CD4-positive, alpha-beta memory T cell (primary cell): ENCODE measurements at regions not wholly inside any gene's neighbourhood (a gene's known extent, or its start where the extent isn't known, plus 50 kb on each side); places are given as distances from the start of the nearest gene placed in this dataset.
A peak's percentile ranks its signal among the peaks of the same experiment; 100 is the strongest.

Experiments used
- CTCF ChIA-PET: fragments of 350-600 bp; sonication (Branson Sonifier 250); formaldehyde crosslinking; loops from one replicate; lab custom pipeline; 2021; ENCODE audit warnings: inconsistent platforms; ENCODE audit not compliant: partially characterized antibody; lab: Charles Lee
- POLR2A ChIA-PET: fragments of 350-600 bp; sonication (Branson Sonifier 250); formaldehyde crosslinking; loops from one replicate; lab custom pipeline; 2021; ENCODE audit not compliant: partially characterized antibody; lab: Charles Lee
- DNase-seq, 5 donors: peaks; one replicate each; pipeline versions ENCODE4 v3.0.0 to v3.0.0-alpha.2; 2020 to 2022; ENCODE audit warnings: mixed read lengths in 1 of 5
- H3K27ac ChIP-seq: one replicate; pipeline ENCODE4 v1.7.0; 2013; ENCODE audit warnings: low read depth, low read length
- H3K27me3 ChIP-seq: 2 replicates; pipeline ENCODE4 v1.7.0; 2013; ENCODE audit warnings: mild to moderate bottlenecking, low read length, moderate library complexity; ENCODE audit not compliant: insufficient read depth
- H3K36me3 ChIP-seq: 2 replicates; pipeline ENCODE4 v1.7.0; 2013; ENCODE audit warnings: mild to moderate bottlenecking, low read length, moderate library complexity; ENCODE audit not compliant: insufficient read depth
- H3K4me1 ChIP-seq: 2 replicates; pipeline ENCODE4 v1.7.0; 2013; ENCODE audit warnings: mild to moderate bottlenecking, low read length, moderate library complexity; ENCODE audit not compliant: insufficient read depth
- H3K4me3 ChIP-seq, 2 donors: one replicate each; pipeline ENCODE4 v1.7.0; 2013; ENCODE audit warnings: low read length in 2 of 2, mild to moderate bottlenecking in 1 of 2
- H3K9me3 ChIP-seq, 2 donors: one replicate each; pipeline ENCODE4 v1.7.0; 2013; ENCODE audit warnings: low read length in 2 of 2, control low read depth in 1 of 2; ENCODE audit not compliant: control insufficient read depth in 1 of 2
- H3K27ac Mint-ChIP-seq, 7 donors: one replicate each; pipeline ENCODE4 v1.8.0; 2020 to 2021; ENCODE audit warnings: mixed read lengths in 7 of 7, mild to moderate bottlenecking in 6 of 7, inconsistent platforms in 3 of 7, moderate library complexity in 3 of 7
- H3K27me3 Mint-ChIP-seq, 2 donors: one replicate each; pipeline ENCODE4 v1.8.0; 2020 to 2021; ENCODE audit warnings: mixed read lengths in 2 of 2
- H3K36me3 Mint-ChIP-seq, 2 donors: one replicate each; pipeline ENCODE4 v1.8.0; 2020 to 2021; ENCODE audit warnings: mixed read lengths in 2 of 2, inconsistent platforms in 1 of 2, mild to moderate bottlenecking in 1 of 2
- H3K4me1 Mint-ChIP-seq, 4 donors: one replicate each; pipeline ENCODE4 v1.8.0; 2020 to 2021; ENCODE audit warnings: mixed read lengths in 4 of 4, mild to moderate bottlenecking in 1 of 4
- H3K4me3 Mint-ChIP-seq, 8 donors: one replicate each; pipeline ENCODE4 v1.8.0; 2020 to 2021; ENCODE audit warnings: mixed read lengths in 8 of 8, mild to moderate bottlenecking in 7 of 8, moderate library complexity in 6 of 8, inconsistent platforms in 3 of 8
- H3K9me3 Mint-ChIP-seq, 8 donors: one replicate each; pipeline ENCODE4 v1.8.0; 2020 to 2021; ENCODE audit warnings: mixed read lengths in 8 of 8, mild to moderate bottlenecking in 5 of 8, inconsistent platforms in 3 of 8, moderate library complexity in 1 of 8
- intact Hi-C: fragments of 100-400 bp; cut with micrococcal nuclease; formaldehyde crosslinking; loops from one replicate; pipeline ENCODE4 v1.15.1; 2023

DNA sequence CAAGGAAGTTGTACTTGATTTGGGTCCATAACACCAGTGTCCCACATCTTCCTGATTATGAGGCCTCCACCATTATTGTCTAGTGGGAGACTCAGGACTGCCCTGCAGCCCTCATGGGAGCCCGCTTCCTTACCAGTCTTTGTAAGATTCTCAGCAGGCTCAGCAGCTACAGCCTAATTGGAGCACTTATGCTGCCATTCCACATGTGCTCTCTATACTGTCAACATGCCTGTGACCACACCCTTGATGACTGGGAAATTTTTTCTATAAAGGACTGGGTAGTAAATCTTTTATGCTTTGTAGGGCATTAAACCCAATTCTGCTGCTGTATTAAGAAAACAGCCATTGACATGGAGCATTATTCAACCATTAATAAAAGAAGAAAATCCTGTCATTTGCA lies 145.5 kb upstream of the IGF1 start:
- Histone ChIP-seq H3K9me3 (peaks cover 0 to 7% of the 10 kb centered on the region in 2 donors), H3K27ac (no peak overlapping the region), H3K4me1 (no peaks in the 10 kb centered on the region), H3K27me3 (no peaks in the 10 kb centered on the region), H3K36me3 (no peaks in the 10 kb centered on the region), H3K4me3 (no peak overlapping the region)
- POLR2A ChIA-PET: no interaction called here
- Mint-ChIP-seq H3K27me3 (no peaks in the 10 kb centered on the region), H3K4me1 (no peaks in the 10 kb centered on the region), H3K4me3 (no peak overlapping the region), H3K27ac (no peak overlapping the region), H3K36me3 (peaks cover 0 to 4% of the 10 kb centered on the region in 2 donors), H3K9me3 (peaks cover 3 to 24% (median 14%) of the 10 kb centered on the region in 8 donors)
- intact Hi-C loops: no loop called here
- DNase-seq: no peak
- CTCF ChIA-PET: no interaction called here

DNA sequence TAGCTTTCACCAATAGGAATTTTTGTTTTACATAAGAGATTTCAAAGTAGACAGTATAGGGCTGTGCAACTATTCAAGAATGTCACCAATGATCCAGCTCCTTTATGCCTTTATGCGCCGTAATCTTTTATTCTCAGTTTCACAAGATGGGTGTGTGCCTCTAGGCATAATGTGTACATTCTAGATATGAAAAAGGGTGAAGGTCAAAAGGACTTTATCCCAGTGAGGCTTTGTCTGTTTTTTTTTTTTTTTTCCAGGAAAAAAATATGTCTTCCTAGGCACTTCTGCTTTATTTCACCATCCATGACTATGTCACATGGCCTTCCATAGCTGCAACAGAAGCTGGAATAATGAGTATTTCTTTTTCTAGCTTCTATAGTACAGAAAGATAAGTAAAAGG lies 142.3 kb upstream of the IGF1 start:
- no peaks in the 10 kb centered on the region for H3K27me3 ChIP-seq
- POLR2A ChIA-PET: no interaction called here
- H3K36me3 Mint-ChIP-seq: peaks cover 0 to 4% of the 10 kb centered on the region in 2 donors
- CTCF ChIA-PET: no interaction called here
- H3K27ac ChIP-seq: no peak overlapping the region
- H3K4me1 ChIP-seq: no peaks in the 10 kb centered on the region
- no peak overlapping the region for H3K4me3 ChIP-seq
- no peak for DNase-seq
- no peaks in the 10 kb centered on the region for H3K36me3 ChIP-seq
- intact Hi-C loops: no loop called here
- H3K9me3 ChIP-seq: peaks cover 0 to under 1% of the 10 kb centered on the region in 2 donors
- H3K4me3 Mint-ChIP-seq: no peak overlapping the region
- peaks cover 7 to 16% (median 12%) of the 10 kb centered on the region in 8 donors for H3K9me3 Mint-ChIP-seq
- peaks cover 0 to 2% of the 10 kb centered on the region in 2 donors for H3K27me3 Mint-ChIP-seq
- no peak overlapping the region for H3K27ac Mint-ChIP-seq
- no peaks in the 10 kb centered on the region for H3K4me1 Mint-ChIP-seq

DNA sequence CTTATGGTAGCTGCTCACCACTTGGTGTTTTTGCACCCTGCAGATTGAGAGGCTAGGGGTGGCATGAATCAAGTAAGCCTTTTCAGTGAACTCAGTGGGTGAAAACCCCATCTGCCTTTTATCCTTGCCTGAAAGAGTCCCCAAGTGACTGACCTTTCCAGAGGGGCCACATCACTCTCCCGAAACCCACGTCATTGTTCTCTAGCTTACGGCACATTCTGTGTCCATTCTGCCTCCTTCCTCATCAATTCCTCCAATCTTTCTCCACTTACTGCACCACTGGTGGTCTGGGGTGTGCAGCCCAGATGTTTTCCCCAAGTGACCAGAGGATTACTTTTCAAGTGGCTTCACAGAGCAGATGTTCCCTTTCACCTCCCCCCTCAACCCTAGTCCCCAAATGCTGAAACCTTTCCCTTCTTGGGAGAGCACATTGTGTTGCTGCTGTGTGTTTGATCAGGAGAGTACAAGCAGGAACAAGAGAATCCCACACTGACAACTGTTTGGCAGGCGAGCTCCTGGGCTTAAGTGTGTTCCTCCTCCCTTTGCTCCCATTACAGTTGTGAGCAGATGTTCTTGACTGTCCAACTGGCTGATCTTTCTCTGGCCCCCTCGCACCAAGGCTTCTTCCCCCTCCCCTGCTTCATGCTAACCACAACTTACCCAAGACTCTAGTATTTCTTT lies 138.0 kb upstream of the IGF1 start:
- peaks cover 0 to 12% (median 5%) of the 10 kb centered on the region in 8 donors for H3K9me3 Mint-ChIP-seq
- H3K27me3 ChIP-seq: no peaks in the 10 kb centered on the region
- no peaks in the 10 kb centered on the region for H3K36me3 Mint-ChIP-seq
- H3K27me3 Mint-ChIP-seq: peaks cover 0 to 2% of the 10 kb centered on the region in 2 donors
- no peaks in the 10 kb centered on the region for H3K4me1 ChIP-seq
- no peak for DNase-seq
- H3K9me3 ChIP-seq: no peaks in the 10 kb centered on the region
- H3K36me3 ChIP-seq: no peaks in the 10 kb centered on the region
- no peak overlapping the region for H3K27ac Mint-ChIP-seq
- POLR2A ChIA-PET: no interaction called here
- H3K4me3 ChIP-seq: no peak overlapping the region
- intact Hi-C loops: no loop called here
- H3K27ac ChIP-seq: no peak overlapping the region
- H3K4me3 Mint-ChIP-seq: peak overlapping the region in 1 of 8 donors; percentile 9
- no peaks in the 10 kb centered on the region for H3K4me1 Mint-ChIP-seq
- CTCF ChIA-PET: no interaction called here

DNA sequence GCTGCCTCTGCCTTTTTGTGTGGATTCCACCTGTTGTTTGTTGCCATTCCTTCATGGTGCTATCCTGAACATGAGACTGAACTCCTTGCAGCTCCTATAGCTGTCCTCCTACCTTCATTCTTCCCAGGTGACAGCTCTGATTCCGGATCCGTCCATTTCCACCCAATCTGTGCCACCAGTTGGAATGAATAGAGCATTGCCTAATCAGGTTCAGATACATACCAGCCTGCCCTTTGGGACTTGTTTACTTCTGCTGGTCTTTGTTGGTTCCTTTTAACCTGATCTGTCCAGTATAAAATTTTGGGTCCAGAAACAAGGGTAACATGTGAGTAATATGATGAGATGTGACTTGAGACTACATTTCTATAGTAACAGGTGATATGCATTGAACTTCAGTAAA lies 136.3 kb upstream of the IGF1 start:
- Mint-ChIP-seq H3K9me3 (peaks cover 0 to 11% (median 4%) of the 10 kb centered on the region in 8 donors), H3K27ac (no peak overlapping the region), H3K36me3 (no peaks in the 10 kb centered on the region), H3K4me1 (no peaks in the 10 kb centered on the region), H3K4me3 (no peak overlapping the region), H3K27me3 (peaks cover 0 to 2% of the 10 kb centered on the region in 2 donors)
- H3K36me3 ChIP-seq: no peaks in the 10 kb centered on the region
- H3K4me3 ChIP-seq: no peak overlapping the region
- H3K27me3 ChIP-seq: no peaks in the 10 kb centered on the region
- H3K27ac ChIP-seq: no peak overlapping the region
- no peaks in the 10 kb centered on the region for H3K9me3 ChIP-seq
- intact Hi-C loops: no loop called here
- POLR2A ChIA-PET: no interaction called here
- DNase-seq: no peak
- CTCF ChIA-PET: no interaction called here
- no peaks in the 10 kb centered on the region for H3K4me1 ChIP-seq

DNA sequence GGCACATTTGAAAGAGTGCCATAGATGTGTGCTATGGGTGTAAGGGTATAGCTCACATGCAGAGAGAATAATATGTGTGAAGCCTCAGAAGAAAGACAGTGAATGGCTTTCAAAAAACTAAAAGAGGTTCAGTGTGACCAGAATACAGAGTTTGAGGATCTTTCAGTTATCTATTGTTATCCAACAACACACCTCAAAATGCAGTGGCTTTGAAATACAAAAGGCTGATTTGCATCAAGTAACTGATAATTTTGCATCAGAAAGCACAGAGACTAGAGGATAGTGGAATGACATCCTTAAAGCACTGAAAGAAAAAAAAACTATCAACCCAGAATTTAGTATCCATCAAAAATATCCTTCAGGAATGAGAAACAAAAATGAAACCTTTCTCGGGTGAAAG lies 131.6 kb upstream of the IGF1 start:
- Mint-ChIP-seq H3K36me3 (no peaks in the 10 kb centered on the region), H3K9me3 (peaks cover 2 to 28% (median 6%) of the 10 kb centered on the region in 8 donors), H3K4me3 (no peak overlapping the region), H3K27me3 (no peaks in the 10 kb centered on the region), H3K27ac (no peak overlapping the region), H3K4me1 (no peaks in the 10 kb centered on the region)
- ChIA-PET POLR2A (no interaction called here), CTCF (no interaction called here)
- H3K27ac ChIP-seq: no peak overlapping the region
- H3K4me1 ChIP-seq: no peaks in the 10 kb centered on the region
- no peaks in the 10 kb centered on the region for H3K36me3 ChIP-seq
- no peak overlapping the region for H3K4me3 ChIP-seq
- no peaks in the 10 kb centered on the region for H3K27me3 ChIP-seq
- intact Hi-C loops: no loop called here
- DNase-seq: no peak
- no peaks in the 10 kb centered on the region for H3K9me3 ChIP-seq

DNA sequence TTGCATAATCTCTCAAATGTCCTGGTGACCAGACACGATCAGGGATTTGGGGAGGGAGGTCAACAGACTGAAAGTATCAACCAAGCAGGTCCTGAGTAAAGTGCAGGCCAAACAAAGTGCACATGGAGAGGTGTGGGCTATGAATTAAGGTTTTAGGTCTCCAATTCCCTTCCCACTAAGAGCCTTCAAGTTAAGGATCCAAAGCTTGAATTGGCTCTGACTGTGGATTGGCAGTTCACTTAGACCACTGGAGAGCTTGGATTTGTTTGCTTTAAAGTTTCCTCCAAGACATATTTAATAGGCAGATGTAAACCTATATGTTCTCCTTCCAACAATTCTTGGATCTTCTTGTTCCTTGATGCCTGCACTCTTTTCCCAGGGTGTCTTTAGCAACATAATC lies 129.6 kb upstream of the IGF1 start:
- no peaks in the 10 kb centered on the region for H3K36me3 Mint-ChIP-seq

DNA sequence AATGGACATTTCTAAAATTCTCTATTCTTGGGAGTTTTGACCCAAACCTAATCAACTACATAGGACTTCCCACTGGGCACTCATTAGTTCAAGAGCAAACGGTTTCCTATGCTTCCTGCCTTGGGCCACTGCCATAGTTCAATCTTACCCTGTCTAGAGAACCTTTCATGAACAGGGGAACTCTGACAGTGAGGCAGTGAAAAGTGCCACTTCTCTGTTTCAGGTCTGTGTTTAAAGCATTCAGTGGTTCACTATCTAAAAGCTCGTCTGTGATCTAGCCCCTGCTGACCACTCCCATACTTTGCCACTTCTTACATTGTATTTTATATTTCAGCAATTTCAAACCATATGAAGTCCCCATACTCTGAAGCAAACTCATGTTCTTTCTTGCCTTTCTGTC lies 122.7 kb upstream of the IGF1 start:
- Mint-ChIP-seq H3K4me1 (no peaks in the 10 kb centered on the region), H3K27ac (no peak overlapping the region), H3K9me3 (peaks cover 0 to 11% (median 6%) of the 10 kb centered on the region in 8 donors), H3K27me3 (no peaks in the 10 kb centered on the region), H3K36me3 (no peaks in the 10 kb centered on the region), H3K4me3 (no peak overlapping the region)
- intact Hi-C loops: no loop called here
- Histone ChIP-seq H3K9me3 (no peaks in the 10 kb centered on the region), H3K4me3 (no peak overlapping the region), H3K27ac (no peak overlapping the region), H3K27me3 (no peaks in the 10 kb centered on the region), H3K36me3 (no peaks in the 10 kb centered on the region), H3K4me1 (no peaks in the 10 kb centered on the region)
- ChIA-PET POLR2A (no interaction called here), CTCF (no interaction called here)
- DNase-seq: no peak

More for the DNA sequence above, 129.6 kb upstream of the IGF1 start:
- intact Hi-C loops: no loop called here
- Mint-ChIP-seq H3K27ac (no peak overlapping the region), H3K9me3 (peaks cover 2 to 25% (median 8%) of the 10 kb centered on the region in 8 donors), H3K4me1 (no peaks in the 10 kb centered on the region), H3K4me3 (no peak overlapping the region), H3K27me3 (no peaks in the 10 kb centered on the region)
- Histone ChIP-seq H3K4me3 (no peak overlapping the region), H3K4me1 (no peaks in the 10 kb centered on the region), H3K27me3 (no peaks in the 10 kb centered on the region), H3K27ac (no peak overlapping the region), H3K9me3 (no peaks in the 10 kb centered on the region), H3K36me3 (no peaks in the 10 kb centered on the region)
- CTCF ChIA-PET: no interaction called here
- no peak for DNase-seq
- POLR2A ChIA-PET: no interaction called here
